NCI-H82 treated with DMSO at 0.1 percent for 48 hours (cell line): ENCODE measurements at regions not wholly inside any gene's neighbourhood (a gene's known extent, or its start where the extent isn't known, plus 50 kb on each side); places are given as distances from the start of the nearest gene placed in this dataset.
"Not testable (repeated sequence)": the region's sequence is repeated elsewhere in the genome, so short reads cannot be mapped to it uniquely, and the experiment has no call there.

Source experiments
- DNase-seq: peaks from one replicate; lab custom pipeline; 2025; ENCODE audit not compliant: unreplicated experiment; lab: John Stamatoyannopoulos, UW

DNA sequence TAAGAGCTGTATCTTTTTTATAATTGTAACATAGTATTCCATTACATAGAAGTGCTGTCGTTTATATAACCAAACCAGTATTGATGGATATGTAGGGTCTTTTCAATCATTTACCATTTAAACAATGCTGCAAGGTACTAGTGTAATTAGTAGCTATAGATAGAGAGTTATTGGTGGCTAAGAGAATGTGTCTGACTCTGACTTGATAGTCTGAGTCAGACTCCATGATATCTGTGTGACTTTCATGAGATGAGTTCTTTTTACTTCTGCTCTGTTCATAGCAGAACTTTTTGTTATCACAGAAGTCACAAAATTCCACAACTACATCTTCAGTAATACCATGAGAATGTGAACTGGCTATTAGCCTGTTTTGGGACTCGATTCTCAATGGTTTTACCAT lies 150.6 kb downstream of the FHIP1A start:
- no peak for DNase-seq

DNA sequence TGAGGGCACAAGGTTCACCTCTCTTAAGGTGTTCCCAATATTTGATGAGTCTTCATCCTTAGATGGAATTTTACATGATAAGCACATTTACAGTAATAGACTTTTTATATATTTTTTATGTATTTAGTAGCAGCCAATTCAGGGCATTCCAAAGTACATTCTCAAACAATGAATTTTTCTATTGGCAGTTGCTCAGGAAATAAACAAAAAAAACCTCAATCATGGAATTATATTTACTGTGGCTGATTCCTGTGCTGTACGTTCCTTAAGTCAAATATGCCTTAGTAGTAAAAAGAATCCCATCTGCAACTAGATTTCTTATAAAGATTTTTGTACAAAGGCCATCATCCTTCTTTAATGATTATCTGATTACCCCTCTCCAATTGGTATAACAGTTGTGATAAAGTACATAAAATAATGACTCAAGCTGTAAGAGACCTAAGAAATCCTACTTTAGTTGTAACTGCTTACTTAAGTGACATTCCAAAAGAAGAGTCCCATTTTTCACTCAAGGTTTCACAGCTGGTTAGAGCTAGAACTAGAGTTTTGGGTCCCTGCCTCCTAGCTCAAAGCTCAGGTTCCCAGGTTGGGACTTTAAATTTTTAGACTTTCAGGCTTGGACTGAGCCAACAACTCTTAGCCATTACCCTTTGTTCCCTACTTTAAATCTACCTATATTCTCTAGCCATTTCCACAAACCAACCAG lies 152.7 kb downstream of the FHIP1A start:
- no peak for DNase-seq

DNA sequence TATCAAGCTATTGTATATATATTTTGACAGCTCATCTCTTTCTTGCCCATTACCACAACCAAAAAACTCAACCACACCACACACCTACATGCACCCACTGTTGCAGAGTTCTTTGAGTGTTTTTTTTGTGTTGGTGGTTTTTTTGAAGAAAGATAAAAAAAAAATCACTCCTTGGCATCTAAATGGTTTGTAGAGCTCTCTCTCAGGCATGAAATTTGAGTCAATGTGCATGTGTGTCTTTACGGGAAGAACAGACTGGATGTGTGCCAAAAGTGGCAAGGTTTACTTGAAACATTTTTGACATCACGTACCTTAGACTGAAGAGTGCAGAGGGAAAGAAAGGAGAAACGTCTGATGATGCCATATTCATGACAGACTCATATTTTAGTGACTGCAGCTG lies 154.2 kb downstream of the FHIP1A start:
- no peak for DNase-seq

DNA sequence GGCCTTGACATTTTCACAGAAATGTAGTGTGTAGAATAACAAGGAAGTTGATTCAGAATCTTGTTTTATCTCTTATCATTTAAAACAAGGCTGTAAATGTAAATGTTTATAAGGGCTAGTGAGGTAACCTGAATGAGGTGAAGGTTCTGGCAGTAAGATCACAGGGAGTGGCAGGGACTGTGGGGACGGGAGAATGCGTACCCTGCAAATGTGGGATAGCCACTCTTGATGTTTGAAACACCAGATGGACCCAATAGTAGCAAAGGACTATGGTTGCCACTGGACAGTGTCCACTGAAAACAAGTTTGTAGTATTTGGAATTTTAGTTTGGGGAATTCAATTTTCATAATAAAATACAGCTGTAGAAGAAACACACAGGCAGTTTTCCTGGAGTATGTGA lies 155.3 kb downstream of the FHIP1A start:
- DNase-seq, result no peak

DNA sequence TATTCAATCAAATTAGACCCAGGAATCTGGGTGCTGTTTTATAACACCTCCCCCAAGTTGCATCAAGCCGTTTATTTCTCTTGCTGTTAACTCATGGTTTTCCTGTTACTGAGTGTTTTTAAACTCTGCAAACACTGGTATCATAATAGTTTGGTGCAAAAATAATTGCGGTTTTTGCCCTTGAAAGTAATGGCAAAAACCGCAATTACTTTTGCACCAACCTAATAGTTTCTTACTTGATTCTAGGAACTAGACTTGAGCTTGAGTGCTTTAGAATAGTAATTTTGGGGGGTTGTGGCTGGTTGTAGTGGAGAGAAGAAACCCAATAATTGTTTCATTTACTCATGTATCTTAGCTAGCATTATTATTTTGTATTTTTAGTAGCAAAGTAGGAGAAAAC lies 156.6 kb downstream of the FHIP1A start:
- no peak for DNase-seq

DNA sequence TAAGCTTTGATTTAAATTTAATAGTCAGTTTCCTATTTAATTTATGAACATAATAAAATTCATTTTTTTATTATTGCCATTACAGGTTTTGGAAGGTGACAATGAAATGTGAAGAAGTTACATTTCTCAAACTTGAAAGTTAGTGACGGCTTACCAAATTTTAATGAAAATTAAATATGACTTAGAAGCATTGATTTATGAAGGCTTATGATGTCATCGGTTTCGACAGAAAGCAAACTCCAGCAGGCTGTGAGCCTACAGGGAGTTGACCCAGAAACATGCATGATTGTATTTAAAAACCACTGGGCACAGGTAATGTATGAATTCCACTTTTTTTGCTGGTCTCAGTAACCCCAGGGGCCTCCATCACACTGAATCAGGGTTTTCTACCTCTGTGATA lies 157.1 kb downstream of the FHIP1A start:
- no peak for DNase-seq

DNA sequence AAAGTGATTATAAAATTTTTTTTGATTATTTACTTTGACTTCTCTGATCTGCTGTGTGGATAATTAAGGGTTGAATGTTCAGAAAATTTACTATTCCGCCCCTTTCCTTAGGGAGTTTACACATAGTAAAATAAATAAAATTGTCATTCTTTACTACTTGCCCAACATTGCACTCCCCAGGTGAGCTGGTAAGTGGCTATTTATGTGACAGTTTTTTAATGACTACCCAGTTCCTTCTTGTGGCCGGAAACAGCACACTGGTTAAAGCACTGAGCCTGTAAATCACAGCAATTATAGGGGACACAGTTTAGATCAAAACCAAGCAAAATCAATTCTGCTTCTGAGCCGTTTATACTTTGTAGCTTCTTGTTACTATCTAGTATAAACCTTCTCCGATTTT lies 158.1 kb downstream of the FHIP1A start:
- DNase-seq, result no peak

DNA sequence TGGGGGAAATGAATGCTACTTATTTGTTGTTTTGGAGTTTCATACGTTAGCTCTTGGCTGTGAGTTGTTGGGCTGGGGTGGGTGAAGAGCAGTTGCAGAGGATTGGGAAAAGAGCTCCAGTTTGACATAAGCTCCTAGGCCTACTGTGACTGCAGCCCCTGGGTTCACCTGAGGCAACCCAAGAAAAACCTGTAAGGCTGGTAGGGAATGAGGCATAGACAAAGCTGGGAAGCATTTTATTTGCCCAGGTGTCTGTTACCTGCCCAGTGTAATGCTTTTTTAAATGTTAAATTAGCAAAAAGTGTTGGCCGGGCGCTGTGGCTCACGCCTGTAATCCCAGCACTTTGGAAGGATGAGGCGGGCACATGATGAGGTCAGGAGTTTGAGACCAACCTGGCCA lies 160.0 kb downstream of the FHIP1A start:
- no peak for DNase-seq

DNA sequence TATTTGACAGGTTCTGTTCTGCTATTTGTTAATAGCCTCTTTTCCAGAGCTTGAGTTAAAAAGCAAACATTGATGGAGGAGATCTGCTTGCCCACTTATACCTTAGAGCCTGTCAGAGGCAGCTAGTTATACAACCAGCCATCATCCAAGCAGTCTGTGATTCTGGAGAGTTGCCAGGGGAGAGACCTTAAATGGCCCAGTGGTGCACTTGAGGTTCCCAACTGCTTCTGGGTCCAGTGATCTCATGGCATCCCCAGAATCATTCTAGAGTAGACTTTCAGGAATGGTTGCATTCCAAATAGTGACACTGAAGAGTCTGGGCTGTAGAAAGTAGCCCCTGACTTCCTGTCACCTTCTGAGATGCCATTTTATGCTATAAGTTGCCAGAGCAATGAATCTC lies 160.7 kb downstream of the FHIP1A start:
- DNase-seq, result no peak

DNA sequence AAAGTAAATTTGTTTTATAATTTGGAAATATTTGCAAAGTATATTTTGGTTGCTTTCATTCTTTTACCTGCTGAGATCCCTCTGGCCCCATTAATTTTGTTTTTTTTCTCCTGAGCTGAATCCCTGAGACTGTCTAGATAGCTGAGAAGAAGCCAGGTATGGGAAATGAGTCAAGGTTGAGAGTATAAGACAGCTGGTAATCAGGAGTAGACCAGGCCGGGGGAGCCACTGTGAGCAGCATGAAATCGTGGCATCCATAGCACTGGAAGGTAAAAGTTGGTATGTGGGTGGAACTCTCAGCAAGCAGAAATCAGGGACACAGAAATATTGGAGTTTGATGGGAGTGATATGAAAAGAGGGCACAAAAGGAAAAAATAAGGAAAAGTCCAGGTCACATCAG lies 164.5 kb downstream of the FHIP1A start:
- DNase-seq, result no peak

DNA sequence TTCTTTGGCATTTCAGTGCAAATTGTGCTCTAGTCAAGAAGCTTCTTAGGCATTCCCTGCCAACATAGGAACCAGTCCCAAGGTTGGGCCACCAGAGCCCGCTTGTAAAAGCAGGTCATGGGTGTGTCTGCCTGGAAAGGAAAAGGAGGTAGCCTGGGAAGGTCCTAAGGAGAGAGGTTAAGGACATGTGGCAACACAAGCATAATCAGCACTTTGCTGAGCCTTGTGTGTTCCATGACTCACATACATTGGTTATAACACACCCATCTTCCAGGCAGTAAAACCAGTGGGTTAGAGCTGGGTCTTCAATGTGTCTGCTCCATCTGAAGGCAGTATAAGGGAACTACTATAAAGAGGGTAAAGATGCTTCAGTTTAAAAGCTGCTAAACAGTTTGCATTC lies 165.0 kb downstream of the FHIP1A start:
- DNase-seq, result no peak

DNA sequence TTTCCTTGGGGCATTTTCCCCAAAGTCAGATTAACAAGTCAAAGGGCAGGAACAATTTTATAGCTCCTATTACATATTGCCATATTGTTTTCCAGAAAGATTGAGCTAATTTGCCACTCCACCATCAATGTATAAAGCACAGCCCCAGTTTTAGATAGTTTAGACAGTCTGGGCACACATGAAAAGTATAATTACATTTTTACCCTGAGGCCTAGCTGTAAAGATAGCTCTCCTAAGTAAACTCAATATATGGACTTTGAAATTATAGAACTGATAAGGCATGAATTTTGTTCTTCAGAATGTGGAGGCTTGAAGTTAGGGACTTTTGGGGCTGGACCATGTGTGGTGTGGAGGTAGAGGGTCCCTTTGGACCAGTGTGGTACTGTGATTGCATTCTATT lies 166.0 kb downstream of the FHIP1A start:
- no peak for DNase-seq

DNA sequence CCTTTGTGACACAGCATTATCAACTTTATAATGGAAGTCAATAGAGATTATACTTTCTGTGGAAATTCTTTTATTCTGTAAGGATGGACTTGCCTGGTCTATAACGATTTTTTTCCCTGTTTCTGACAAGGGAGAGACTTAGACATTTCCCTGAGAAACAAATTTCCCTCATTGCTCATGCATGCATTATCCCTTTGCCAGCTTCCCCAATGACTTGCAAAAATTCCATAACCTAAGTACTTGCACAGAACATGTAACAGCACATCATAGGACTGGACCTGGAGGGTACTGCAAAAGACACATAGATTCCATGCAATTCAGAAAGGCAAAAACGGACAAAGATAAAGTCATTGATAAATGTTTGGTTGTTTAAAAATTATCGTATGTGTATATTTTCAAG lies 166.7 kb downstream of the FHIP1A start:
- no peak for DNase-seq

DNA sequence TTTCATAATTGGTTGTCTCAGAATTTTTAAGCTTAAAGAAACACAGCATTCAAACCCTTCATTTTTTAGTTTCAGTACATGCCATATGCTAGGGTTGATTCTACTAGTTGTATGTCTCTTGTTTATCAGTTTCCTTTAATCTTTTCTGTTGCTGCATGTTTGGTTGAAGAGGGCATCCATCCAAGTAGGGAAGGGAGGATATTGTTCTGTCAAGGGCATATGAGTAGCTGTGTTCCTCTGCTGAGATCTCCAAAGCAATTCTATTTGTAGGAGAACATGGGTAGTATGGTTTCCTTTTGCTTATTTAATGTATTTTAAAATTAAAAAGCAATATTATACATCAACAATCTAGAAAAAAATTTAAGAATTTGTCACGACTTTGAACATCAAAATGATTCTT lies 167.7 kb downstream of the FHIP1A start:
- DNase-seq, result no peak

DNA sequence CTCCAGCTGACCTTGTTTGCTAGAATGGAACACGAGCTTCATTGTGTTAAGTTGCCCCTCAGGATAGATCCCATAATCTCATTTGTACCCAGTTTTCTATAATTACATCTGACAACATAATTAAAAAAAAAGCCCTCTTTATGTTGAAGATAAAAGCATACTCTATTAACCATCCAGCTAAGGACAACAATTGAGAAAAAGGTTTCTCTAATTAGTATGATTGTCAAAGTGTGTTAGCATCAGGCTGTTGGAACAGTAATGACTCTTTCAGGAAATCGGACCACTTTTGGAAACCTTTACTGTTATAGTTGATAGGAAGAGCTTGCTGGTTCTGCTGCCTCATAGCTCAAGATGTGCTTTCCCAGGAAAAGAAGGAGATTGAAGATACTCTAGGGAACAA lies 172.6 kb downstream of the FHIP1A start:
- DNase-seq, result peak; percentile 42

DNA sequence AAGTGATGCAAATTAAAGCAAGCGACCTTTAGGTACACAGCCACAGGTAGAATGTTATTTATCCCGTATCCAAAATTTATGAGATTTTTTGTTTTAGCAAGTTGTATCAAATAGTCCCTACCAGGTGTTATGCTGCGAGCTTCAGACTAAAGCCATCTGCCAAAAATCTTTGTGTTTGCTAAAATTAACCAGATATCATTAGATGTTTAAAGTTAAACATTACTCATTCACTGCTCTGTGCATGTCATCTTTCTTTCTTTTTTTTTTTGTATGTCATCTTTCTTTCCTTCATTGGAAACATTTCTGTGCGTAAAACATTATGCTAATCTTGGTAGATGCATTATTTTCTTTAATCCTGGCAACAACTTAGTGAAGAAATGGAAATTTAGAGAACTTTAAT lies 173.1 kb downstream of the FHIP1A start:
- no peak for DNase-seq

DNA sequence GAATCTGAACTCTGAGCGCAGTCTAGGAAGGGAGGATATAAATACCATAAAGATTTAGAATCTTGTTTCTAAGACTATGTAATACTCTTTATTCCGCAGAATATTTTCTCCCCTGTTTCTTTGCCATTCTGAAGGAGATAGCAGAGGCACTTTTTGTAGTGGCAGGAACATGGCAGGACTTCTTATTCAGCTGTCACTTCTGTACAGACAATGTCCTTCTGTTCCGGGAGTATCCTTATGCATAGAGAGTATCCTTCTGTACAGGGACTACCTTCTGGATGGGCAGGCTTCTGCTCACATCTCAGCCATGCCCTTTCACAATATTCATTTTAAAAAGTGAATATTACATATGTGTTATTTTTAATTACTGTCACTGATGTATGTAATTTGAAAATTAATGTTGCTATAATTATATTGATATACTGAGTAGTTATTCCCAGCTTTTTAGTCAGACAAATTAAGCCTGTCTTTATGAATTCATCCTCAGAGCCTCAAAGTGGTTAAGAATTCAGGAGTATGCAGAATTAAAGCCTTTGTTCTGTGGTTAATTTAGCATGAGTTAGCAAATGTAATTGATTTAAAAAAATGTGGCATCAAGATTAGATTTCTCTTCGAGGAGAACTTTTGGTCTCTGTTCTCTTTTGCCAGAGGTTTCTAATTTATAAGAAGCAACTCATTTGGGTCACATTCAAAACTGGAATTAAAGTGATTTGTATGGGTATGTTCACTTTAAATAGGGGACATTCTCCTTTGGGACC lies 174.4 kb downstream of the FHIP1A start:
- no peak for DNase-seq

DNA sequence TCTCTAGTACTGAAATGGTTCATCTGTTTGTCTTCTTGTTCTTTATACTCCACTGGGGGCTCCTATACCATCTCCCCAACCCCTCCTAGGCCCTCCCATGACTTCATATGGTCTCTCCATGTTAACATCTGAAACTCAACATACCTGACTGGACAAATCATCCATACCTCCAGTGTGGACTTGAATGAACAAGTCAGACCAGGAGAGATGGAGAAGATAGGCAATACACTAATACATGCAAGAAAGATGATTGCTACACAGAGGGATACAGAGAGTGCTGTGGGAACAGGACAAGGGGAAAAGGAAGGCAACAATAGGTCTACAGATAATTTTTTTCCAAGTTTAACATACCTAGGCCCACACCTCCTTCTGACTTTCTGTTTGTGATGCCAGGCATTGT lies 175.1 kb downstream of the FHIP1A start:
- no peak for DNase-seq

DNA sequence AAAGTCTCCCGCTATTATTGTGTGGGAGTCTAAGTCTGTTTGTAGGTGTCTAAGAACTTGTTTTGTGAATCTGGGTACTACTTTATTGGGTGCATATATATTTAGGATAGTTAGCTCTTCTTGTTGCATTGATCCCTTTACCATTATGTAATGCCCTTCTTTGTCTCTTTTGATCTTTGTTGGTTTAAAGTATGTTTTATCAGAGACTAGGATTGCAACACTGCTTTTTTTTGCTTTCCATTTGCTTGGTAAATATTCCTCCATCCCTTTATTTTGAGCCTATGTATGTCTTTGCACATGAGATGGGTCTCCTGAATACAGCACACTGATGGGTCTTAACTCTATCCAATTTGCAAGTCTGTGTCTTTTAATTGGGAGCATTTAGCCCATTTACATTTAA lies 165.2 kb downstream of the GATB start:
- not testable (repeated sequence) for DNase-seq

DNA sequence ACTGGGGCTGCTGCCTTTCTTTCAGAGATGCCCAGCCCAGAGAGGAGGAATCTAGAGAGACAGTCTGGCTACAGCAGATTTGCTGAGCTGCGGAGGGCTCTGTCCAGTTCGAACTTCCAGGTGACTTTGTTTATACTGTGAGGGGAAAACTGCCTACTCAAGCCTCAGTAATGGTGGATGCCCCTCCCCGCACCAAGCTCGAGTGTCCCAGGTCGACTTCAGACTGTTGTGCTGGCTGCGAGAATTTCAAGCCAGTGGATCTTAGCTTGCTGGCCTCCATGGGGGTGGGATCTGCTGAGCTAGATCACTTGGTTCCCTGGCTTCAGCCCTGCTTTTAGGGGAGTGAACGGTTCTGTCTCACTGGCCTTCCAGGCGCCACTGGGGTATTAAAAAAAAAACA lies 163.1 kb downstream of the GATB start:
- not testable (repeated sequence) for DNase-seq

DNA sequence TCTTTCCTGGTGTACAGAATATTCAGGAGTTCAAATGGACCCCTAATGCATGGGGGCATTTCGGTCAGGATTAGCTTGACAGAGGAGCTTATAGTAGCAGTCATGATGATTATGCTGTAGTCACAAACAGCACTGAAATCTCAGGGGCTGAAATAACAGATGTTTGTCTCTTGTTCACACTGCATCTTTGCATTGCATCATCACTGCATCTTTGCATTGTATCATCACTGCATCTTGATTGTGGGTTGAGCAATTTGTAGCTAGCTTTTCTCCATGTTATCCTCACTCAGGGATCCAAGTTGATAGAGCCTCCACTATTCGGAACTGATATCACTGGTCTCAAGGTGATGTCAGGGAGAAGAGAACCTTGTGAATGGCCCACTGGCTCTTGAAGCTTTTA lies 160.9 kb downstream of the GATB start:
- DNase-seq, result no peak

DNA sequence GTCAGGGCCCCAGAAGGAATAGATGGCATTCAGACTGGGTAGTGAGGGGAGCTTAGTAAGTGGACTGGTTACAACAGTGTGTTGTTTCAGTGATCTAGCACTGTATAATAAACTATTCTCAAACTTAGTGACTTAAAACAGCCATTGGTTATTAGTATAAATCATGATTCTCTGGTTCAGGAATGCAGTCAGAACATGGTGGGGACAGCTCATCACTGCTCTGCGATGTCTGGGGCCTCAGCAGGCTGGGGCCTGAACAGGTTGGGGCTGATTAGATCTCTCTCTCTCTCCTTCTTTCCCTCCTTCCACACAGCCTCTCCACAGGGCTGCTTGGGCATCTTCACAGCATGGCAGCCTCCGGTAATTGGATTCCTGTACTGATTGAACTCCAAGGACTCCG lies 160.4 kb downstream of the GATB start:
- DNase-seq, result no peak

DNA sequence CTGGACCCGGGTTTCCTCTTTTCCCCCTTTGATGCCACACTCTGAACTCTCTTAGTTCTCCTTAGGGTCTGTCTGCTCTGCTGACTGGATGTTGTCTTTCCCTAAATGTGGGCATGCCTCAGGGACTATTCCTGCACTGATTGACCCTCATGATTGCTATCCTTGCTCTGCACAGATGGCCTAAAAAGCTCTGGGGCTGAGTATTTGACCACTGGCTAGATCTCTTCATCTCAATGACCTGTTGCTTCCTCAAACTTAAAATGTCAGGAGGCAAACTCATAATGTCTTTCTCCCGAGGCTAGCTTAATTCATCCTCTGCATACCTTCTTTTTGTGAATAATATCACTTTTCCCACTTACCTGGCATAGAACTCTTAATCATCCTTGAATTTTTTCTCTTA lies 157.4 kb downstream of the GATB start:
- no peak for DNase-seq
